ENCODE measurements at regions not wholly inside any gene's neighbourhood (a gene's known extent, or its start where the extent isn't known, plus 50 kb on each side); places are given as distances from the start of the nearest gene placed in this dataset.
A peak's percentile ranks its signal among the peaks of the same experiment; 100 is the strongest.

DNA sequence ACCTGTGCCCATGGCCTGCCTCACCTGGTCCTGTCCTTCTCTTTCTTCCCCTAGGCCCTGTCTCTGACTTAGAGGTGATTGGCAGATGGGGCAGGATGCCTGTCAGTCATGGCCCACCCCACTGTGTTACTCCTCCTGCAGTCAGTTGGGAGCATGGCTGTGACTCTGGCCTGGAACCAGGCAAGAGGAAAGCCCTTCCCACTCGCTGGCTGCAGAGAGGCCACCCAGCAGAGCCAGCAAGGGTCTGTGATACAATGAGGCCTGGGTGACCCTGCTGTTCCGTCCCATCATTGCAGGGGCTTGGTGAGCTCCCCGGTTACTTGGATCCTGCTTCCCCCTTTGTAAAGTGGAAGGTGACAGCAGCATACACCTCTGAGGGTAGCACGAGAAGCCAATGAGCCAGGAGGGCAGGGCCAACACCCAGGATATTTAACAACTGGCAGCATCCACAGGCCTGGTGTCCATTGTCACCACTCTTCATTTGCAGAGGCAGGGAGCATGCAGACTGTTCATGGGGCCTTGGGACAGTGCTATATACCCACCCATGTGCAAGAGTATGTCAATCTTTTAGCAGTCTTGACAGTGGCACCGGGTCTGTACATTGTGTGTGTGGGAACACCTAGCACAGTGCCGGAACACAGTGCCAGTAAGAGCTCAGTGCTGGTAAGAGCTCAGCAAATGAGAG, 191.0 kb upstream of the C1orf174 start:
- DNase-seq, result no peak

DNA sequence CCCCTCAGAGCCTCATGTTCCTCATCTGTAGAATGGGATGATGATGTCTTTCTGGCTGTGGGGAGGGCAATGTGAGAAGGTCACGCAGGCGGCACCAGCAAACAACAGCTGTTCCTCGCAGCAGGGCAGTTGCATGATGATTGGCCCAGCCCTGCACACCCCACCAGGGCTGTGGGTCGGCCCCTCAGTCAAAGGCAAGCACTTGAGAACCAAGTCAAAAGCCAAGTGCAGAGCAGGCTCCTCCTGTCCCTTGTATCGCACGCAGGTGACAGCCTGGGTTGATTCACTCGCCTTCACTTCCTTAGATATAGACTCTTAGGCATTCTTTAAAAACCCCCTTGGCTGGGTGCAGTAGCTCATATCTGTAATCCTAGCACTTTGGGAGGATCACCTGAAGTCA, 191.9 kb upstream of the C1orf174 start:
- no peak for DNase-seq

DNA sequence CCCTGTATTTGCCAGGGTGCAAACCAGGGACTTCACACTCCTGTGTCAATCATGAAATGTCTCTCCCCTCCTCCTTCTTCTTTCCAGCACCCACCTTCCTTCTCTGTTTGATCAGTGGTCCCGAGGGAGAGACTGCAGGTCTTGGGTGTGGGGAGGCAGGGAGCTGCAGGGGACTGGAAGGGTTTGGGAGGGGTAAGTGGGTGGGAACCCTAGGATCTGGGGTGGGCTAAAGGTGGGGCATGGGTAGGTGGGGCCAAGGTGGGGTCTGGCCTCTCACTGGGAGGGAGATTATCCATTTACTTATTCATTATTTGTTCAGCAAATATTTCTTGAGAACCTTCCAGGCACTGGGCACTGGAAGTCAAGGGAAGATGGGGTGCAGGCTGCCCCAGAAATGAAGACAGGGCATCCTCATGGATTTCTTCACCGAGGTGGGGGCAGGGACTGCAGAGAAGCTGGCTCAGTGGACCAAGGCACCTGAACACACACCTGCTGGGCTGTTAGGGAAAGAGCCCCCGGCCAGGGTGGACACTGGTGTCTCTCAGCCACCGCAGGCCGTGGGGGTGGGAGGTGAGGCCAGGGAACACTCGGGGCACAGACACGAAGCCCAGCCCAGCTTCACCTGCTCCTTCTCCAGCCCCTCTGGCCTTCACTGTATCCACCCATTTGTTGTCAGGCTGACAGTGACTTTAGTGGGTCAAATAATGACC, 193.9 kb upstream of the C1orf174 start:
- DNase-seq, result no peak

DNA sequence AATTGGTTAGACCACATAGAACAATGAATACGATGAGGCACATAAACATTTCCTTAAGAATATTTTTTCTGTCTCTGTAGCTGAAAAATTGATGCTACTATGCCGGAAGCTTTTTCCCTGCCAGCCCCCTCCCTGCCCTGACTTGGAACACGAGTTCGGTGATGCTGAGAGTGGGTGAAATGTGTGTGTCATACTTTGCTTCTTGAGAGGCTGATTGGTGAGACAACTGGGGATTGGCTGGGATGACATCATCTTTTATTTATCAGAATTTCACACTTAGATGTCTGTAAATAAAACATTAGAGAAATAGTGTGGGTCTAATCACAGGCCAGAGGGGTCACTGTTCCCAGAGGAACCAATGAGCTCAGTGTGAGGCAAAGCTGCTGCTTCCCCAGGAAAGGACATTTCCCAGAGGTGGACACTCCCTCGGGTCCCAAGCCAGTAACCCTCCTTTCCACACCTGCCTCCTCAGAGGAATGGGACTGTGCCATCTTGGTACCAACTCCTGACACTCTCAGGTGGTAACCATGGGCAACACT, 195.4 kb upstream of the C1orf174 start:
- no peak for DNase-seq

DNA sequence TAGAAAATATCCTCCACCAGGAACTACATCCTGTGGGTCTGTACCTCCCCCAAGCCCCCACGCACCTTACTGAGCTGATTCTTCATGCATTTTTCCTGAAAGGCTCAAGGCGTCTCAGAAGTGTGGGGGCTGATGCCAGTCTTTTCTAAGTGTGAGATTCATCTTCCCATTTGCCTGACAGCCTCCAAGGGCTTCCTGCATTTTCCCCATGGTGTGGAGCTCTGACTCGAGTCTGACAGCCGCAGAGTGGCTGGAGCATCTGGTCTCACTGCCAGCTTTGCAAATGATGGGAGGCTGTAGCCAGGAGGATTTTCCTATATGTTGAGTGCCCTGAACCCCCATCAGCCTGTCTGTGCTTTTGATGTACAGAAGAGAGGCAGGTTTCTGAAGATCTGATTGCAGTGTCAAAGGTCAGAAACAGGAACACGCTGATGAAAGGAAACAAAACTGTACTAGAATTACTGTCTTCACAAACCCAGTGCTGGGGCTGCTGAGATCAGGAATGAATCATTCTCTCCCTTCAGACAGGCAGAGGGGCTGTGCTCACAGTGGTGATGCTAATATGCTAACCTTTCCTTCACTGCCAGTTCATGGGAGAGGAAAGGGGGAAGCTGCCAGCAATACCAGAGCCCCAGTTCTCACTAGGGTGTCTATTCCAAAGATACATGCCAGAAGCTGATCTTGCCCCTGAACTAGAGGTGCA, 201.5 kb upstream of the C1orf174 start:
- no peak for DNase-seq

DNA sequence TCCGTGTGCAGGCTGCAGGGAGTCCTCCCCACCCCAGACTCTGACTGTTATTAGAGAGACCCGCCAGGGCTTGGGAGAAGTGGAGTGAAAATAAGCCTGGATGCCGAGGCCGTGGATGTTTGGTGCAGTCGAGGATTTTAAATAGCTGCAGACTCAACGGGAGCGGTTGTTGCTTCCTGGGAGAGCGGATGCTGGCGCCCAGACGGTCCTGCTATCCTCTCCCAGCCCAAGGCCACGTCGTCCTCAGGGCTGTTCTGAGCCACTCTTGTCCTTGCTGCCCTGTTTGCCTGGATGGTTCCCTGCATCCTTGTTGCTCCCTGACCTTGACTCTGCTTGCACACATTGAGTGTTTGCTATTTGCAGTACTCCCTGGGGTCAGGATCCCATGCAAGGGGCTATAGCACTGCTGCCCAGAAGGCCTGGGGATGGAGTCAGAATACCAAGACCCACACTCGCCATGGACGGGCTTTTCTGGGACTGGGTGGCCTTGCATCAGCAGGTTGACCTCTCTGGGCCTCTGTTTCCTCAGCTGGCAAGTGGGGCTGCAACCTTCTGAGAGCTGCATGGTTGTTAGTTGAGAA, 205.3 kb upstream of the C1orf174 start:
- no peak for DNase-seq

DNA sequence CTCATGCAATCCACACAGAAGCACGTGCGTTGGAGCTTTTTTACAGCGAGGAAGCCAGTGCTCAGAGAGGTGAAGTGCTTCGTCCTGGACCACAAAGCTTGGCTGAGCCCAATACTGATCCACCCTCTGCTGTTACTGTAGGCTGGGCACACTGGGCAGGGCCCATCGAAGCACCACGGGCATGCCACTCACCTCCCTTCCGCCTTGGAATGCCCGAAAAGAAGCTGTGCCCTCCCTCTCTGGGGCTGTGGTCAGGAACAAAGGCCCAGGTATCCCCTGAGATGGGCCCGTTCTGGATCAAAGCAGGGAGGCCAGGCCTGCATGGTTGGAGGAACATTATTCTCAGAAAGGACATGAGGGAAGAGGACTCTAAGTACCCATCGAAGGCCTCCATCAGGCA, 206.7 kb upstream of the C1orf174 start:
- DNase-seq, result no peak

DNA sequence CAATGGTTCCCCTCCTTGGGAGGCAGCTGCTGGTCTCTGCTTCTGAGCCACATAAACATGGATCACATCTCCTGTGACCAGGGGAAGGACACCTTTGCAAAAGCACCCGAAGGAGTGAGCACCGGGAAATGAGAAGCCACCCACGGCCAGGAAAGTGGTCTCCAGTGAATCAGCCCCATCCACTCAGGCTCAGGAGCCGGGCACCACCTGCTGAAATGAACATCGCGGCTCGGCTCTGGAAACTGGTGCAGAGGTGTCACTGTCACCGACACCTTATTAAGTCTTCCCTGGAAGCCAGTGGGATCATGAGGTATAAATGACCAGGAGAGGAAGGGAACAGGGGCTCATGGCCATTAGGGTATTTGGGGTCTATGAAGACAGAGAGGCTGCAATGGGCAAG, 207.2 kb upstream of the C1orf174 start:
- no peak for DNase-seq

DNA sequence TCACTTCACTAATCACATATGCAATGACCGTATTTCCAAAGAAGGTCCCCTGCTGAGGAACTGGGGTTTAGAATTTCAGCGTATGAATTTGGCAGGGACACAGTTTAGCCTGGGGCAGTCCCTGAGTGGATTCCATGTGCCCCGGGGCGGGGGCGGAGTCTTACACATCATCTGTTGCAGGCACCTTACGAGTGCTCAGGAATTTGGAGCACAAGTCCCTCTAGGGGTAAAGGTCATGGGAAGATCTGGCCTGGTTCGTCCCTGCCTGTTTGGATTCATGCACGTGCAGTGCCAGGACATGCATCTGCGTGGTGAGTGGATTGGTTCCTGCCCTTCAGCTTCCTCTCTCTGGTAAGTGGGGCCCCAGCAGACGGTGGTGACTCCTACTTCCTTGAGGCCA, 208.3 kb upstream of the C1orf174 start:
- DNase-seq, result no peak

DNA sequence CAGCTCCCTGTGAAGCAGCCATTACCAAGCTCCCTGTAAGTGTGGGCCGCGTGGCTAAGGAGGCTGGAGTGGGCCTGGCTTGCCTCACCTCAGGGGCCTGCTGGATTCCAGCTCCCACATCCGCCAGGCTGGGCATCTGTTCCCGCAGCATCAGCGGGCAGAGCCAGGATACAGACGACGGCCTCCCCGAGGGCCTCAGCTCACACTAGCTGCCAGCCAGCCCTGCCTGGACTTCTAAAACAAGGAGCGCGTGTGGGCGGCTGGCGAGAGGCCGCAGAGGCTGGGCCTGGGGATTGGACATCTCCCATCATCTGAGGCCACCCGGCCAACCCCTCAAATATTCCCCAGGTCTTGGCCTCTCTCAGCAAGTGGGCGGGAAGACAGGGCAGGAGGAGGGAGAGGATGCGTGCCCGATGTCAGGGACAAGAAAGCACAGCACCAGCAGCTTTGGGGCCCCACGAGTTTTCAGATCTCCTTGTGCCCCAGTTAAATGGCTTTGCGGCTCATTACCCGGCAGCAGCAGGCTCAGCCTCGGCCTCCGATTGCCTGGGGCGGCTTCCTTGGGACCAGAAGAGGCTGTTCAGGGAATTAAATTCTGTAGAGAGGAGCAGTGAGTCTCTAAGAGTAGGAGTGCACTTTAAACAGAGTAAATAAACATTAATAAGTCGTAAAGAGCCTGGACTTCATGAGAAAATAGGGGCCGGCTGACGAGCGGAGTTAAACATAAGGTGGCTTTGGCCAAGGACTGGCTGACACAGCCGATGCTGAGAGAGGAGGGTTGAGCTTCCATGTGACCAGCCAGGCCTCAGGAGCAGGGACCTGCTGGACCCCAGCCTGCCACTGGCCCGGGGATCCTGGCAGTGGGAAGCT, 208.9 kb upstream of the C1orf174 start:
- peak; percentile 3 for DNase-seq

DNA sequence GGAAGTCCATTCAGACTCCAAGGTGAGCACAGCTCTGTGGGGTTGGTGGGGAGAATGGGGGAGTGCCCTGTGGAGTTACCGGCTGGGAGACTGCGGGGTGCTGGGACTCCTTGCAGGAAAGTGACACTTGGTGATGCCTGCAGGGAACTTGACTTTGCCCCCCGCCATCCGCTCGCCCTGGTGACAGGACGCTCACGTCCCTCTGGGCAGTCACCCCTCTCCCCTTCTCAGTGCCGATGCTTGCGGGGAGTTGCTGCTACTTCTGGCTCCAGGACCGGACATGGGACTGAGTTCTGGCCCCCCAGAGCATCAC, 209.5 kb upstream of the C1orf174 start:
- no peak for DNase-seq

DNA sequence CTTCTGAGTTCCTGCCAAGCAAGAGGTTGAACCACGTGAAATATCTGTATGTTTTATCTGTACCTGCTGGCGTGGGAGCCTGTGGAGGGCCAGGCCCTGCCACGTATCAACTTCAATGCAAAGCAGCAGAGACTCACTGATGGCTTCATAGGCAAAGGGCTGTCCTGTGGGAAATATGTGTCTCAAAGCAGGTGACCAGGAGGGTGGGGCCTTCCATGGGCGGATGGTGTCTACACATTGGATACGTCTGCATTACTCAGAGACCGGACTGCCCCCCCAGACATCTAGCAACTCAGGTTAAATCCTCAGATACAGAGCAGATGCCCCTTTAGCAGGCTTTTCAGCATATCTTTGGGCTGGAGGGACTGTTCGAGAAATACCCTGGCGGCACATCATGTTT, 210.8 kb upstream of the C1orf174 start:
- DNase-seq, result no peak

DNA sequence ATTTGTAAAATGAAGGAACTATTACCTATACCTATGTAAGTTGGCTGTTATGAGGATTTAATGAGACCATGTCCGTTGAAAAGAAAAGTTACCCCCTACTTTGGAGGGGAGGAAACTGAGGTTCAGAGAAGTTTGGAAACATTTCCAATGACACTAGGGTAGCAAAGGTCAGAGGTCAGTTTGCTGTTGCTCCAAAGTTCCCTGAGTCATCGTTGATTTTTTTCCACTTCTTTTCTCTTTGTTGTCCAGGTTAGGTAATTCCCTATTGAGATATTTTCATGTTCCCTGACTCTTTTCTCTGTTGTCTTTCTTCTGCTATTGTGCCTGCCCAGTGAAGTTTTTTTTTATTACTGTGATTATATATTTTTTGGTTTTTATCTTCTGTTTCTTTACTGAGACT, 213.8 kb upstream of the C1orf174 start:
- no peak for DNase-seq

DNA sequence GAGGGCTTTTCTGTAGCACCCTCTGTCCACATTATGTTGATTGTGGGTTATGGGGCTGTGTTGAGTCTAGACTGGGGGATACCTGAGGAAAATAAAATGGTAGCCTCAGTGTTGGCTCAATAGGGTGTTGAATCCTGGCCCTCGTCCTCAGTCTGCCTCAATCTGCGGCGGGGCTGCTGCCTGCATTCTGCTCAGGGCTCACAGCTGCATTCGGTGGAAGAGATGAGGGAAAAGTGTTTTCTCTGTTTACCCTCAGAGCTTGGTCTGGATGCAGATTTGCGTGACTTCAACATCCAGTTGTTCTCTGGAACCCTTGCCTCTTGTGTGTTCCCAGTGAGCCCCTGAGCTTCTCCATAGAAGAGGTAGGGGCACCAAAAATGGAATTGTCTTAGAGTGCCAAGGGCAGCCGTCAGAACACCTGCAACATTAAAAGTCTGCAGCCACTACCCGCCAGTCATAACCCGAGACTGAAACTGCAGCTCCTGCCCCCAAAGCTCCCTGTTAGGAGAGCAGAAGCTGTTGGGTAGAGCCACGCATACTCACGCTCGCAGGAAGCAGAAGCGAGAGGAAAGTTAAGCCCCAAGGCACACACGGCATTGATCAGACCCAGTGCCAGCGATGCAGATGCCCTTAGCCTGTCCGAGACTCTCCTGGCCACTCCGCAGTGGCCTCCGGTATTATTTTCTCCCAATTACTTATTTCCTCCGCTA, 215.3 kb upstream of the C1orf174 start:
- DNase-seq, result no peak

DNA sequence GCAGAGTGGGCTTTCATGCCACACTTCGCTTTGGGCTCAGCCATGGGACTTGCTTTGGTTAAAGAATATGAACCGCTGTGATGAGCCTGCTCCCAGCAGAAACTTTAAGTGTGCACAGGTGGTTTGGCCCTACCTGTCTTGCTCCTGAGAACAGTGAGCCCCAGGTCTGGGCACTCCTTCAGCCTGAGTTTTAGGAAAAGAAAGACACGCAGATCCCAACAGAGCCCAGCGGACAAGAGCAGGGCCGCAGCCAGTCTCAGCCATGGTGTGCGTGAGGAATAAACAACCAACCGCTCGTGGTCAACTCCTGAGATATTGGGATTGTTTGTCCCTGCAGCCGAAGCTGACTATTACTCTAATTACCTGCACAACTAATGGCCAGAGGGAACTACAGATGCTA, 217.1 kb upstream of the C1orf174 start:
- DNase-seq, result no peak

DNA sequence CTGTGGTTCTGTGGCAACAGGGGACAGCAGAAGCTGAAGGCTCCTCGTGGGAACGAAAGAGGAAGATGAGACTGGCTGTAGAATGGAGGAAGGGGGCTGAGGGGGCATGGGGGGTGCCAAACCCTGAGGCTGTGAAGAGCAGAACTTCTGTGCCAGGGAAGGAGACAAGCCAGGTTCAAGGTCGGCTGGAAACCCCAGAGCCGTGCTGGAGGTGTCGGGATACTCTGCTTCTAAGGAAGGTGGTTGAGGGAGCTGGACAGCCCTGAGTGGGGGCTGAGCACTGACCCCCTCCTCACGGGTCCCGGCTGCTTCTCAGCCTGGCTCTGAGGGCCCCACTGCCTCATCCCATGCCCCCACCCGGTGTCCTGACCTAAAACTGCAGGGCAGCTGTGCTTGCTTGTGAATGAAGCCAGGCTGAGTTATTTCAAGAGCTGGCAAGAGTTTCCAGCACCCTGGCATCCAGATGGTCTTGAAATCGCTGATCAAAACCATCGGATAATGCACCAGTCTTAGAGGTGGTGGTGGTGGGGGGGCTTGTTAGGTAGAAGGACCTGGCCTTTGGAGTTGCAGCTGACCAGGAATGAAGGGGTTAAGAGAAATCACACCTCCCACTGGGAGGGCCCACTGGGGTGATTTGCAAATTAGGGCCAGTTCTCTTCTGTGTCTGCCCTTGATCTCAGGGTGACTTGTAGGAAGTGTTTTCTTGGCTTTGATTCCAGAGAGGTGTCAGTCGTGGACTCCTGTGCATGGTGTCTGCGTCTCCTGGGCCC, 218.9 kb upstream of the C1orf174 start:
- DNase-seq, result no peak

DNA sequence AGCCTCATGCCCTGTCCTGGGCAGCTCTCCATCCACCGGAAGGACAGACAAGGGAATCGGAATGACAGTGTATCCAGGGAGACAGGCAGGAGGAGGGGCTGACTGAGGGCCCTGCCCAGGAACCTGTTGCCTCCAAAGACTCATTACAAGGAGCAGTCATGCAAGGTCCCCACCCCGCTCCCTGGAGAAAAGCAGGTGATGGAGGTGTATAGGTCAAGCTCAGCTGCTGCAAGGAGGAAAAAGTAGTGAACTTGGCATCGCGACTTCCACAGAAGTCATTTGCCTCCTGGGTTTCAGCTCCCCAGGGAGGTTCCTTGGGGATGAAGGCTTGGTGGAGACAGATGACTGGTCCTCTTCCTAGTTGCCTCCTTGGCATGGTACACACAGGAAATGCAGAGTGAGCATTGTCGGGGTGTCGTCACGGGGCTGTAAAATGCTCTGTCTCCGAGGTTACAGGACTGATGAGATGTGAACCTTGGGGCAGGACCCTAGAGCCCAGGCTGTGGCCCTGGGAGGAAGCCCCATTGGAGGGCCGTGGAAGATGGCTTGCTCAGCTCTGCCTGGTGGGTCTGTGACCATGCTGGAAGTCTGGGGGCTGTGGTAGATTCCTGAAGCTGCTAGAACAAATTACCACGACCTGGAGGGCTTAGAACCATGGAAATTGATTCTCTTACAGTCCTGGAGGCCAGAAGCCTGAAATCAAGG, 219.6 kb upstream of the C1orf174 start:
- DNase-seq, result no peak

DNA sequence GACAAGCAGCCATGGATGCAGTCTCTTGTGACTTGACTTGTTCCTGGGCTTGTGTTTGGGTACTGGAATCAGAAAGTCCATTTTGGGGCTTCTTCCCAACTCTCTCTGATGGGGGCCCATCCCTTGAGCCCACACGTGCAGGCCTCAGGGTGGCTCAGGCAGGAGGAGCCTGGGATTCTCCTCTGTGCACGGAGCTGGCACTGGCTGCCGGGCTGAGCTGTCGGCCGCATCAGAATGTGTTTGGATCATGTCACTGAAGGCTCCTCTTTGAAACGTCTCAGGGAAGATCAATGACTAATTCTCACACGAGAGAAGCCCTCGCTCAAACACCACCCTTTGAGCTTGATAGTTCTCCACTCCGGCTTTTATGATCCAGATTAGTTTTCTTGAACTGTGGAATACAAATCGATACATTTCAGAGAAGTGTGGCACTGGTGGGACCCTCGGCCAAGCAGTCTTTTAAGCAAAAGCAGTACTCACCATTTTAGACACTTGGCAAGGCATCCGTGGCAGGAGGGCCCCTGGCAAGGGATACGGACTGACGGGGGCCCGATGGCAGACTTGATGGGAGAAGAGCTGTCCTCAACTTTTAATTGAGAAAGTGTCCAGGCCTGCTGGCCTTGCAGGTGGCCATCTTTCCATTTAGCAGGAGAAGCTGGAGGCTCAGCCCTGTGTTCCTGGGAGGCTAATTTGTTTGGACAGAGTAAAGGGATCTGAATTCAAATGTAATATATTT, 220.7 kb upstream of the C1orf174 start:
- no peak for DNase-seq

DNA sequence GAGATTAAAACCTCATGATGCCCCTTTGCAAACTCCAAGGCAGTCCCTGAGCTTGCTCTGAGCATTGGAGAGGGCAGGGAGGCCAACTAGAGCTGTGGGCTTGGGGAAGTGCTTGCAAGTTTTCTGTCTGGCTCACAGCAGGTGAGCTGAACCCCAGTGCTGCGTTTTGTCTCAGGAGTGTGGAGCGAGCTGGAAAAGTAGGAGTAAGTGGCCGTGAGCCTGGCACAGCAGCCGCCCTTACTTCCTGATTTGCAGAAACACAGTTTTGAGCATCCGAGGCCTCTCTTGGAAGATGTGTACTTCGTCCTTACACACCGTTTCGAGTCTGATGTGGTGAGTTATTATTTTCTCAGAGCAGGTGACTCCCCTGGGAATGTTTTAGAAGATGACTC, 221.2 kb upstream of the C1orf174 start:
- DNase-seq, result no peak

Measured in midbrain (tissue), 1 donor.